ENCODE measurements at regions not wholly inside any gene's neighbourhood (a gene's known extent, or its start where the extent isn't known, plus 50 kb on each side); places are given as distances from the start of the nearest gene placed in this dataset.

GRCh38 chr14:100979780-100980179, 76.3 kb upstream of the RTL1 start:
- H3K4me2 ChIP-seq (ENCODE audit: low read length): no peak overlapping the region
- H3K9me3 ChIP-seq (ENCODE audit: insufficient read depth, low read length): no peaks in the 10 kb centered on the region
- H3K27ac ChIP-seq (ENCODE audit: low read length): no peak overlapping the region
- H3K79me2 ChIP-seq (ENCODE audit: low read length): no peaks in the 10 kb centered on the region
- H3K4me1 ChIP-seq (ENCODE audit: low read length): no peaks in the 10 kb centered on the region
- H3K4me3 ChIP-seq (ENCODE audit: low read length): no peak overlapping the region
- TF ChIP-seq CTCF (IDR thresholded peaks at IDR 0.05; ENCODE audit: low read depth, low read length): no peak
- TF ChIP-seq EZH2phosphoT487 (IDR thresholded peaks at IDR 0.05; ENCODE audit: low read depth): no peak
- no peak overlapping the region for H2AFZ ChIP-seq (ENCODE audit: low read depth, low read length)
- H3K36me3 ChIP-seq (replicated peaks; ENCODE audit: low read depth, low read length): no peaks in the 10 kb centered on the region
- no peaks in the 10 kb centered on the region for H4K20me1 ChIP-seq (ENCODE audit: insufficient read depth, low read length)
- no peak overlapping the region for H3K9ac ChIP-seq (ENCODE audit: low read length)
- H3K27me3 ChIP-seq (ENCODE audit: low read depth, low read length): no peaks in the 10 kb centered on the region

- H3K9ac ChIP-seq (ENCODE audit: low read length): no peak overlapping the region
- H3K4me2 ChIP-seq (ENCODE audit: low read length): no peak overlapping the region
- no peaks in the 10 kb centered on the region for H3K79me2 ChIP-seq (ENCODE audit: low read length)
- H3K4me3 ChIP-seq (ENCODE audit: low read length): no peak overlapping the region
- no peak overlapping the region for H3K27ac ChIP-seq (ENCODE audit: low read length)
- TF ChIP-seq CTCF (IDR thresholded peaks at IDR 0.05; ENCODE audit: low read depth, low read length) (no peak), EZH2phosphoT487 (IDR thresholded peaks at IDR 0.05; ENCODE audit: low read depth) (no peak)
- H3K36me3 ChIP-seq (replicated peaks; ENCODE audit: low read depth, low read length): no peaks in the 10 kb centered on the region
- no peak overlapping the region for H2AFZ ChIP-seq (ENCODE audit: low read depth, low read length)
- no peaks in the 10 kb centered on the region for H4K20me1 ChIP-seq (ENCODE audit: insufficient read depth, low read length)
- no peaks in the 10 kb centered on the region for H3K4me1 ChIP-seq (ENCODE audit: low read length)
- H3K27me3 ChIP-seq (ENCODE audit: low read depth, low read length): no peaks in the 10 kb centered on the region
- H3K9me3 ChIP-seq (ENCODE audit: insufficient read depth, low read length): no peaks in the 10 kb centered on the region
Observed at GRCh38 chr14:100980823-100981222, 77.3 kb upstream of the RTL1 start.

- Histone ChIP-seq H4K20me1 (ENCODE audit: insufficient read depth, low read length) (no peaks in the 10 kb centered on the region), H3K27me3 (ENCODE audit: low read depth, low read length) (no peaks in the 10 kb centered on the region), H3K79me2 (ENCODE audit: low read length) (no peaks in the 10 kb centered on the region), H3K9ac (ENCODE audit: low read length) (no peak overlapping the region), H3K36me3 (replicated peaks; ENCODE audit: low read depth, low read length) (no peaks in the 10 kb centered on the region), H2AFZ (ENCODE audit: low read depth, low read length) (no peak overlapping the region), H3K4me3 (ENCODE audit: low read length) (no peak overlapping the region), H3K4me1 (ENCODE audit: low read length) (no peaks in the 10 kb centered on the region), H3K9me3 (ENCODE audit: insufficient read depth, low read length) (no peaks in the 10 kb centered on the region), H3K27ac (ENCODE audit: low read length) (no peak overlapping the region), H3K4me2 (ENCODE audit: low read length) (no peak overlapping the region)
- TF ChIP-seq CTCF (IDR thresholded peaks at IDR 0.05; ENCODE audit: low read depth, low read length): no peak
- no peak for TF ChIP-seq EZH2phosphoT487 (IDR thresholded peaks at IDR 0.05; ENCODE audit: low read depth)
Observed at GRCh38 chr14:100981809-100982208, 78.3 kb upstream of the RTL1 start.

- Histone ChIP-seq H4K20me1 (ENCODE audit: insufficient read depth, low read length) (no peaks in the 10 kb centered on the region), H2AFZ (ENCODE audit: low read depth, low read length) (no peak overlapping the region), H3K4me2 (ENCODE audit: low read length) (no peak overlapping the region), H3K9ac (ENCODE audit: low read length) (no peak overlapping the region), H3K27me3 (ENCODE audit: low read depth, low read length) (no peaks in the 10 kb centered on the region), H3K4me1 (ENCODE audit: low read length) (no peaks in the 10 kb centered on the region), H3K36me3 (replicated peaks; ENCODE audit: low read depth, low read length) (no peaks in the 10 kb centered on the region), H3K4me3 (ENCODE audit: low read length) (no peak overlapping the region), H3K79me2 (ENCODE audit: low read length) (no peaks in the 10 kb centered on the region), H3K9me3 (ENCODE audit: insufficient read depth, low read length) (no peaks in the 10 kb centered on the region), H3K27ac (ENCODE audit: low read length) (no peak overlapping the region)
- TF ChIP-seq EZH2phosphoT487 (IDR thresholded peaks at IDR 0.05; ENCODE audit: low read depth) (no peak), CTCF (IDR thresholded peaks at IDR 0.05; ENCODE audit: low read depth, low read length) (no peak)
Observed at GRCh38 chr14:100982353-100982752, 78.8 kb upstream of the RTL1 start.

Measured in OCI-LY3 (cell line).